IPS DF 6.9 (cell line): ENCODE measurements at regions not wholly inside any gene's neighbourhood (a gene's known extent, or its start where the extent isn't known, plus 50 kb on each side); places are given as distances from the start of the nearest gene placed in this dataset.

ENCODE experiments used
- DNase-seq: peaks from one replicate; pipeline ENCODE4 v3.0.0-alpha.2; 2013; ENCODE audit warnings: low read depth, low spot score
- H3K27ac ChIP-seq: one replicate; pipeline ENCODE4 v1.5.1; 2013; ENCODE audit warnings: low read length, control low read depth
- H3K27me3 ChIP-seq: 2 replicates; pipeline ENCODE4 v1.6.1; 2013; ENCODE audit warnings: mild to moderate bottlenecking, low read length; ENCODE audit not compliant: control insufficient read depth, insufficient read depth
- H3K36me3 ChIP-seq: 2 replicates; pipeline ENCODE4 v1.6.1; 2013; ENCODE audit warnings: low read length; ENCODE audit not compliant: control insufficient read depth, insufficient read depth
- H3K4me1 ChIP-seq: 2 replicates; pipeline ENCODE4 v1.6.1; 2013; ENCODE audit warnings: low read length; ENCODE audit not compliant: control insufficient read depth, insufficient read depth
- H3K4me3 ChIP-seq: 2 replicates; pipeline ENCODE4 v1.5.1; 2013; ENCODE audit warnings: mild to moderate bottlenecking, low read length
- H3K9me3 ChIP-seq: 2 replicates; pipeline ENCODE4 v1.6.1; 2013; ENCODE audit warnings: low read length, inconsistent platforms; ENCODE audit not compliant: control insufficient read depth, insufficient read depth
- WGBS: extraction: QIAGEN DNeasy Blood & Tissue Kit; methylation state at CpG from one replicate; pipeline ENCODE4 v1.1.7; 2013; ENCODE audit warnings: mixed read lengths, missing lambda C conversion rate; ENCODE audit not compliant: insufficient read length, insufficient coverage; 5-methylcytosine and 5-hydroxymethylcytosine counted together

DNA sequence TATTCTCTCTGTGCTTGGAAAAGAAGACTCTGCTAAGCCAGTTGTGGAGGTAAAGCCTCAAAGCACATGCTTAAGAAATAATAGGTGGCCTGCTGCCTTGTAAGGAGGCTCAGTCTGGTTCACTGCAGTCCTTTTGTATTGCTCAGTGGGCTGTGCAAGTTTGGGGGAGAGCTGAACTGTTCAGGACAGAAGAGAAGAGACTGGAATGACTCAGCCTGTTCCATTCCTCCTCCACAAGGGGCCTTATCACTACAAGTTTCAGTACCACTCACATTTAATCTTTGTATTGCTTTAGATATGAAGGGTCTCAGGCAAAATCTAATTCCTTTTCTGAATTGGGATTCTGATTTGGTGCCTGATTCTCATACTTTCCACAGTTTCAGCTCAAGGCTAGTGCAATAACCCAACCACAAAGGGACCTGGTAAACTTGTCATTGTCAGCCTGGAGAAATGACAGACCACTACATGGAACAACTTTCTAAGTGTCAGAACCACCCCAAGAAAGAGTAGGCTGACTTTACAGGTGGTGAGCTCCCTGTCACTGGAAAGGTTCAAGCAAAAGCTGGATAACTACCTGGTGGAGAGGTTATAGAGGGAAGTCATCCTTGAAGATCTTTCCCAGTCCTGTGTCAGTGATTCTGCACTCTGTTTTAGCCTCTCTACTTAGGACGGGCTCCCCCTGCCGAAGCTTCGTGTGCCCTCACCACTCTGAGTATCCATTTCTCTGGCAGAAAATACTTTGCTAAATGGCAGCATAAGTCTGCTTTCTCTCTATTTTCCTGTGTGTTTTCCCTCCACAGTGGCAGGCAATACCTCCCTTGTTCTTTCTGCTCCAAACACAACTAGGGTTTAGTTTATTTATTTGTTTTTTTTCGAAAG is 162.9 kb upstream of the GJB5 start:
- no peak for DNase-seq
- WGBS = no CpG with 5 or more reads among the region's 4 CpGs
- H3K36me3 ChIP-seq = no peaks in the 10 kb centered on the region

DNA sequence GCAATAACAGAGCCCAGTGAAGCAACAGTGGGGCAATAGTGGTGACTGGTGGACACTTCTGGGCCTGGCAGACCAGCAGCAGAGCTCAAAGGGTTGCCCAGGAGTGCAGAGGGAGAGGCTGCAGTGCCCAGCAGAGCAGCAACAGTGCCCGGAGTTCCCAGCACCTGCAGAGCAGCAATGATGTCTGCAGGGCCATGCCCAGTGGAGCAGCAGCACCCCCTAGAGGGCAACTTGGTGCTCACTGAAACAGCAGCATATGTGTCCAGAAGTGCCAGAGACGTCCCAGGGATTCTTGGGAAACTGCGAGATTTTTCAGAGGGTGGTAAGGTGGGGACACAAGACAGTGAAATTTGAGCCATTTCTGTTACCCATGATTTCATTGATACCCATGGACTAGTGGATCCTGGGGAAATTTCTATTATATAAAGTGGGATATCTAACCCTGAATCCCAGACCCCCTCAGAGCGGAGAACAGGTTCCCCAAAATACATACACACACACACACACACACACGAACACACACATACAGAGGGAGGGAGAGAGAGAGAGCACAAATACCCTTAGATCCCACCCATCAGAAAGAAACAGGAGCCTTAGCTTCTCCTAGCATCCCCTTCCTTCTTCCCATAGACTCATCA is 156.9 kb upstream of the GJB5 start:
- H3K4me1 ChIP-seq = peaks cover 2% of the 10 kb centered on the region
- no peak overlapping the region for H3K27ac ChIP-seq
- no CpG with 5 or more reads among the region's 5 CpGs for WGBS
- peak; percentile 79 for DNase-seq
- no peaks in the 10 kb centered on the region for H3K27me3 ChIP-seq
- H3K36me3 ChIP-seq = no peaks in the 10 kb centered on the region
- H3K4me3 ChIP-seq = no peak overlapping the region
- no peaks in the 10 kb centered on the region for H3K9me3 ChIP-seq

More for the DNA sequence above, 162.9 kb upstream of the GJB5 start:
- Histone ChIP-seq H3K9me3 (no peaks in the 10 kb centered on the region), H3K4me3 (no peak overlapping the region), H3K4me1 (peaks cover 6% of the 10 kb centered on the region), H3K27ac (no peak overlapping the region), H3K27me3 (no peaks in the 10 kb centered on the region)

DNA sequence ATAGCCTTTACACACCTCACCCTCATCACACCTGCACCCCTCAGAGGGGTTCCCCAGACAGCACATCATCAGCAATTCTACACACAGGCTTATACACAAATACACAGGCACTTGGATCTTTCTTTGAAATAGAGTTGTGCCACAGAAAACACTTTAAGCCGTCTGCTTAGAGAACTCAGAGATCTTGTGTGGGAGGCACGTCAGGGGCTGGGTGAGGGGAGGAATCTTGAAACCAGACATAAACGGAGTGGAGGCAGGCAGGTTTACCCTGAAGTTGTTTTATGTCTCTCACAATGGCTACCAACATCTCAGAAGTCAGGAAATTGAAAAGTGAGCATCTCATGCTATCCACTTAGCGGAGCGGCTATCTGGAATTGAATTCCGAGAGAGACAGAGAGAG is 151.9 kb upstream of the GJB5 start:
- Histone ChIP-seq H3K9me3 (no peaks in the 10 kb centered on the region), H3K4me3 (no peak overlapping the region), H3K4me1 (no peaks in the 10 kb centered on the region), H3K27me3 (no peaks in the 10 kb centered on the region), H3K36me3 (no peaks in the 10 kb centered on the region), H3K27ac (no peak overlapping the region)
- no CpG with 5 or more reads among the region's 6 CpGs for WGBS
- DNase-seq = no peak

DNA sequence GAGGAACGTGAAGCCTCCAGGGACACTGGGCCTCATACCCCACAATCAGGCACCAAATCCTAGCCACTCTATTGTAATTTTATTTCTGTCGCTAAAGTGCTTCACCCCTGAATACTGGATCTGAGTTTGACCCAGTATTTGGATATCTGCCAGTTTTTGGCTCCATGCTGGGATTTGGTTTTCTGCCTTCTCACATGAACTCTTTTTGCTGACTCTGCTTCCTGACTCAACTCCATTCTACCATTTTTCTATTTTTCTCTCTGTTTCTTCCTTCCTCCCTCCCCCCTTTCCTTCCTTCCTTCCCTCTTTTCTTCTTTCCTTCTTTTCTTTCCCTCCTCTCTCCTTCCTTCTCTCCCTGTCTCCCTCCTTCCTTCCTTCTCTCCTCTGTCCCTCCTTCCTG is 151.3 kb upstream of the GJB5 start:
- H3K27me3 ChIP-seq = no peaks in the 10 kb centered on the region
- no peak for DNase-seq
- no CpG with 5 or more reads among the region's 2 CpGs for WGBS

DNA sequence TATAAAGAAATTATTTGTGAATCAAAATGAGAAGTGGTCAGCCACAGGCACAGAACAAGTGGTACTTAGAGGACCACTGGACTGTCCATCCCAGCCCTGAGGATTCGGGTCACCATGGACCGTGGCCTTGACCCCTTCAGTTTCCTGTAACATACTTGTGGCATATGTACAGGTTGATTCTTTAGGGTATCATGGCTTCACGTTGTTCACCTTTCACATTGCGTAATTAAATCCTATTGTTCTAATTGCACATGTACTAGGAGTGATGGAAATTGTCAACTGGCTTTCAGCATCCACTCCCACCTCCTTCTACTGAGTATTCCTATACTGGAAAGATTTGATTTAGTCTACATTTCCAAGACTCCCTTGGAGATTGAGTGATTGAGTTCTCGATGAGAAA is 148.3 kb upstream of the GJB5 start:
- no peaks in the 10 kb centered on the region for H3K27me3 ChIP-seq
- no peaks in the 10 kb centered on the region; the same call in 1 of the 2 replicates for H3K4me1 ChIP-seq
- no CpG with 5 or more reads among the region's 5 CpGs for WGBS
- no peaks in the 10 kb centered on the region for H3K9me3 ChIP-seq
- no peak for DNase-seq
- H3K27ac ChIP-seq = no peak overlapping the region
- no peaks in the 10 kb centered on the region for H3K36me3 ChIP-seq
- H3K4me3 ChIP-seq = no peak overlapping the region

More for the DNA sequence above, 151.3 kb upstream of the GJB5 start:
- Histone ChIP-seq H3K36me3 (no peaks in the 10 kb centered on the region), H3K4me3 (no peak overlapping the region), H3K9me3 (no peaks in the 10 kb centered on the region), H3K27ac (no peak overlapping the region), H3K4me1 (no peaks in the 10 kb centered on the region)

DNA sequence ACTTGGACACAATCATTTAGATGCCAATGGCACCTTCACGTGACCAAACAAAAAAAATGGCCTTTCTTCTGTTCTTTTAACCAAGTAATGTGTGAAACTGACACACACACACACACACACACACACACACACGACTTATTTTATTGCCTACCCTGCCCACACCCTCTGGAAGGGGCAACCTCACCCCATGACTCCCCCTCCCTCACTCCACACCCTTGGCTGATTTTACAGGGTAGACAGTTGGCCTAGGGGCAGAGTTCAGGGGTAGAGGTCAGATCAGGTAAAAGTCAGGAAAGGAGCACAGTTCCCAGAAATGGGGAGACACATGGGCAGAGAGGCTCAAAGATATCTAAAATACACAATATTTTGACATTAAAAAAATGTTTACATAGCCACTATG is 144.8 kb upstream of the GJB5 start:
- H3K36me3 ChIP-seq = no peaks in the 10 kb centered on the region
- no peaks in the 10 kb centered on the region for H3K27me3 ChIP-seq
- no peaks in the 10 kb centered on the region for H3K9me3 ChIP-seq
- H3K27ac ChIP-seq = no peak overlapping the region
- H3K4me1 ChIP-seq = no peaks in the 10 kb centered on the region; the same call in 1 of the 2 replicates
- DNase-seq = no peak
- no peak overlapping the region for H3K4me3 ChIP-seq
- WGBS = no CpG with 5 or more reads among the region's 2 CpGs

DNA sequence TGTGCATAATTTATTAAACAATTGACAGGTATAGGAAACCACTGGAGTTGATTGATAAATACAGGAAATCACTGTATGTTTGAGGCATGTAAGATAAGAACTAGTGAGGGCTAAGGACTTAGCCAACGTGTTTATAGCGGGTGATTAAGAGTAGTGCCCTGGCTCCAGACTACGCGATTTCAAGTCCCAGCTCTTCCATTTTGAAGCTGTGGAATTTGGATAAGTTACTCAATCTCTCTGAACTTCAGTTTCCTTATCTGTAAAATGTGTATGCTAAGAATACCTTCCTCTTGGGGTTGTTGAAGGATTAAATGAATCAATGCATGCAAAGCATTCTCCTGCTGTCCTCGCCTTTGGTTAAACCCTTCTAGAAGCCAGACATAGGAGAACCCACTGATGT is 143.3 kb upstream of the GJB5 start:
- Histone ChIP-seq H3K27ac (no peak overlapping the region), H3K4me3 (no peak overlapping the region), H3K36me3 (no peaks in the 10 kb centered on the region), H3K4me1 (no peaks in the 10 kb centered on the region; the same call in 1 of the 2 replicates), H3K27me3 (no peaks in the 10 kb centered on the region), H3K9me3 (no peaks in the 10 kb centered on the region)
- no CpG with 5 or more reads among the region's 5 CpGs for WGBS
- no peak for DNase-seq

DNA sequence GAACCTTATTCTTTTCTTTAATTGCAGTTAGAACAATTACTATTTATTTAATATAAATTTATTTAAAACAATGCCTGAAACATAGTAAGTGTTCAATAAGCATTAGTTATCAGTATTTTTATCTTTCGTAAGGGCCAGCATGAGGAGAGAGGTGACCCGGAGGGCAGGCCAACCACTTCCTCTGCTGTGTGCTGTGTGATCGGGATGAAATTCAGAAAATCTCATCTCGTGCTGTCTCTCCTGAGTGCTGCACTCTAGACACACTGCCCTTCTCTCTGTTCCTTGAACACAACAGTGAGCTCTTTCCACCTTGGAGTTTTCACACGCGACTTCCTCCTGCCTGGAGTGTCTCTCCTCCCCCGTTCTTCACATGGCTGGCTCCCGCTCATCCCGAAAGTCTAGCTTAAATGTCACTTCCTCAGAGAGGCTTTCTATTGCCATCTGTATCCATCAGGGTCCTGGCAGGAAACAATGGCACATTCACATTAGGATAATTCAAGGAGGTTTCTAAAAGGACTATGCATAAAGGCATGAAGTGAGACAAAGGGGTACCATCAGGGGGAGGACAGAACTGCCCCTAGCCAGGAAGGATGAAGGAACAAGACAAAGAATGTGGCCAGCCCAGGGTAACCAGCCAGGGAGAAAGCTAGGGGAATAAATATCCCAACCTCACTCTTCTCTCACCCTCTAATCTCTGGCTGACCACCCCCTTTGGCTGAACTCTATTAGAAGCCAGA is 142.6 kb upstream of the GJB5 start:
- no peak for DNase-seq
- Histone ChIP-seq H3K27ac (no peak overlapping the region), H3K9me3 (no peaks in the 10 kb centered on the region), H3K27me3 (no peaks in the 10 kb centered on the region), H3K4me3 (no peak overlapping the region), H3K4me1 (no peaks in the 10 kb centered on the region; the same call in 1 of the 2 replicates), H3K36me3 (no peaks in the 10 kb centered on the region)
- WGBS = no CpG with 5 or more reads among the region's 9 CpGs

DNA sequence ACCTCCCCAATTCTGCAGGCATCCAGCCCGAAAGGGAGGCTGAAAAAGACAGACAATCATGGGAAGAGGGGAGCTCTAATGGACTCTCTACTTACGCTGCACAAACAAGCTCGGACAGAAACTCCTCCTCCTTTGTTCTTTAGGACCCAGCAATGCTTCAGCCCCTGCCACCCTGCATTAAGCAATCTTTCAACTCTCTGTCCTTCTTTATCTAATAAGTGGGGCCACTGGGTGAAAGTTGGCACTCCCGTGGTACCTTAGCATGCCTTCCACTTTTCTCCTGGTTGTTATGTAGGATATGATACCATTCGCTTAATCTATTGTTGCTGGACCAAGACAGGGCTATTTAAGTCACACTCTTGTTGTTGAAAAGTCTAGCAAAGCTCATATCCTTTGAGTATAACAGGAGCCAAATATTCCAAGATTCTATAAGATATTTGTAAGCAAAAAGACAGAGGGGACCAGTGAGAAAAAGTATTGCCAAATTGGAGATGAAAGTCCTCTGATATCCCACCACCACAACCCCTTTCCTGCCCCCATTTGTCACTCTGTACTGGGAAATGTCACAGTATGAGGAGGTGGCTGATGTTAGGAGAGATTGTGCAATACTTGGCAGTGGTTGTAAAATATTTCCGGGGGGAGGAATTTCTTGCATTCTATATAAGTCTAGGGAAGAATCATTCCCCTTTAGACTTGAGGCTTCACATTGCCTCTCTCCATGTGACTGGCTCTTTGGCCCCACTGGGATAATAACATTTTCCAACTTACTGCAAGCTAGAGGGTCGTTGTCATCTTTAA is 137.3 kb upstream of the GJB5 start:
- no peak for DNase-seq
- H3K4me1 ChIP-seq = no peaks in the 10 kb centered on the region
- no peak overlapping the region for H3K27ac ChIP-seq
- no peaks in the 10 kb centered on the region for H3K27me3 ChIP-seq
- H3K9me3 ChIP-seq = no peaks in the 10 kb centered on the region
- no peak overlapping the region for H3K4me3 ChIP-seq
- no peaks in the 10 kb centered on the region for H3K36me3 ChIP-seq
- no CpG with 5 or more reads among the region's 7 CpGs for WGBS

DNA sequence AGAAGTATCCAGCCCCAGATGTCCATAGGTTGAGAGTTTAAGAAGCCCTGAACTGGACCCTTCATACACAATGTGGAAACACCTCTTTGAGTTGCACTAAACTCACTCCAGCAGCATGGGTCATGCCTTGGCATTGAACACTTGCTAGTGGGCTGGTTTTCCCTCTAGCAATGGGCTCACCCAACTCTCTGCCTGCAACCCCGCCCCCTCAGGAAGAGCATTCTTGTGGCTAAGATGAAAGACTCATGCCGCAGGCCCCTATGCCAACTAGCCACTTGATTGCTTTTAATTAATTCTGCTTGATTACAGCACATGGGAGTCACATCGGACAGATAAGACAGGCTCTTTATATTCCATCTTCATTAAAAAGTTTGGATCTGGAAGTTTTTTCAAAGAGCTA is 136.5 kb upstream of the GJB5 start:
- no peak overlapping the region for H3K27ac ChIP-seq

More for the DNA sequence above, 136.5 kb upstream of the GJB5 start:
- H3K4me3 ChIP-seq = no peak overlapping the region
- H3K4me1 ChIP-seq = no peaks in the 10 kb centered on the region
- whole genome bisulfite sequencing = no CpG with 5 or more reads among the region's 3 CpGs
- no peaks in the 10 kb centered on the region for H3K27me3 ChIP-seq
- H3K9me3 ChIP-seq = no peaks in the 10 kb centered on the region
- no peaks in the 10 kb centered on the region for H3K36me3 ChIP-seq
- no peak for DNase-seq
